Large intestine (tissue), 3 donors: ENCODE measurements at regions not wholly inside any gene's neighbourhood (a gene's known extent, or its start where the extent isn't known, plus 50 kb on each side); places are given as distances from the start of the nearest gene placed in this dataset.
"Not testable (repeated sequence)": the region's sequence is repeated elsewhere in the genome, so short reads cannot be mapped to it uniquely, and the experiment has no call there.

Experiments
- DNase-seq, 2 donors: peaks; one replicate each; pipeline versions ENCODE4 v3.0.0 to v3.0.0-alpha.2; 2013
- H3K27ac ChIP-seq: one replicate; pipeline ENCODE4 v1.5.1; 2013; ENCODE audit warnings: low read length
- H3K27me3 ChIP-seq: 2 replicates; pipeline ENCODE4 v1.6.1; 2013; ENCODE audit warnings: low read length; ENCODE audit not compliant: control insufficient read depth, insufficient read depth
- H3K36me3 ChIP-seq: 2 replicates; pipeline ENCODE4 v1.6.1; 2013; ENCODE audit warnings: low read length; ENCODE audit not compliant: control insufficient read depth, insufficient read depth
- H3K4me1 ChIP-seq: one replicate; pipeline ENCODE4 v1.6.1; 2013; ENCODE audit warnings: low read length; ENCODE audit not compliant: control insufficient read depth, insufficient read depth
- H3K4me3 ChIP-seq: one replicate; pipeline ENCODE4 v1.5.1; 2013; ENCODE audit warnings: low read length
- H3K9me3 ChIP-seq: one replicate; pipeline ENCODE4 v1.6.1; 2013; ENCODE audit warnings: mild to moderate bottlenecking, low read depth, low read length, moderate library complexity; ENCODE audit not compliant: control insufficient read depth
- WGBS: methylation state at CpG from one replicate; pipeline ENCODE4 v1.1.5; 2013; ENCODE audit warnings: low lambda C conversion rate; ENCODE audit not compliant: insufficient coverage; 5-methylcytosine and 5-hydroxymethylcytosine counted together

DNA sequence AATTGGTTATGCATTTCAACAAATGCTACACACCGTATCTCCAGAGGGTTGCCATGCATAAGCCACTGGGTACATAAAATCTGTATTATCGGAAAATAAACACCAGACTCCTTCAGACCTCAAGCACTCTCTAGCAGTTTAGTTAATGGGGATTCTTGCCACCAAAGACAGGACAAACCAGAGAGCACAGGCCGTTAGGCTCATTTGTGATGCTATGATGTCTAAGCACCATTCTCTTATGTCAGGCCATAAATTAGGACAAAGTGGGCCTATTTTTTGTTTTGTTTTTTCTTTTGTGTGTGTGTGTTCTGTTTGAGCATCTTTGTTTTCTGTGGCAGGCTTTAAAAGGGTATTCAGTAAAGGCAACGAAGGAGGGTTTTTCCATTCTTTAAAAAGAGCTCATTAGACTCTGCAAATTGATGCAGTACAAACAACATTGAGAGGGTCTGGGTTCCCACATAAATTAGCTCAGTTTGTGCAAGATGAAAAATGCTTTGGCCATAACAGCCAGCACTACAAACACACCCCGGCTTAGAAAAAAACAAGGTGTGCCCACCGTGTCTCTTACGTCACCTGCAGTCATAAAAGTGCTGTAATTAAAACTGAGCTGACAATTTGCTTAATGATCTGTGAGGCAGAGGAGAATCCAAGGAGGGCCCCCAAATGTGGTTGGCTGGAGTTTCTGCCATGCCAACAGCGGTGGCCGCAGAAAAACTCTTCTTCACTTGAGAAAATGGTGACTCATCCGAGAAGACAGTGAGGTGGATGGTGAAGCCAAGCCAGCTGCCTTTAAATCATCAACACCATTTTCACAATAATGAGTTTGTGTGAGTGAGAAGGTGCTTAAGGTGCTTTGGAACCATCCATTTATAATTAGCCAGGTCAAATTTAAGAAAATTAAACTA, 297.9 kb downstream of the GATA3 start:
- no peak overlapping the region for H3K27ac ChIP-seq
- H3K27me3 ChIP-seq, result no peaks in the 10 kb centered on the region
- DNase-seq, result no peak
- H3K9me3 ChIP-seq, result no peaks in the 10 kb centered on the region
- H3K4me1 ChIP-seq, result no peaks in the 10 kb centered on the region
- no peaks in the 10 kb centered on the region for H3K36me3 ChIP-seq
- no peak overlapping the region for H3K4me3 ChIP-seq
- WGBS, result 70% methylated on average over 4 of the region's 10 CpGs

DNA sequence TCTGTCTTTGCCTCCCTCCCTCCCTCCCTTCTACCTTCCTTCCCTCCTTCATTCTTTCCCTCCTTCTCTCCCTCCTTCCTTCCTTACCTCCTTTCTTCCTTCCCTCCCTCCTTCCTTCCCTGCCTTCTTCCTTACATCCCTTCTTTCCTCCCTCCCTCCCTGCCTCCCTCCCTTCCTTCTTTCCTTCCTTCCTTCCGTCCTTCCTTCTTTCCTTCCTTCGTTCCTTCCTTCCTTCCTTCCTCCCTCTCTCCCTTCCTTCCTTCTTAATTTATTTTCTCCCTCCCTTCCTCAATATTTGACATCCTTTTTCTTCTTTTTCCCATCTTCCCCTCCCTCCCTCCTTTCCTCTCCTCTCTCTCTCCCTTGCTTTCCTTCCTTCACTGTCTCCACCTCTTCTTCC, 301.8 kb downstream of the GATA3 start:
- no peaks in the 10 kb centered on the region for H3K27me3 ChIP-seq
- 93% methylated on average over 2 of the region's 2 CpGs for WGBS

GRCh38 chr10:8359467-8359866, 305.0 kb downstream of the GATA3 start:
- H3K27me3 ChIP-seq, result no peaks in the 10 kb centered on the region
- WGBS, result 100% methylated on average over 1 of the region's 5 CpGs
- H3K4me3 ChIP-seq, result no peak overlapping the region
- no peaks in the 10 kb centered on the region for H3K9me3 ChIP-seq
- no peak for DNase-seq
- H3K36me3 ChIP-seq, result no peaks in the 10 kb centered on the region
- H3K4me1 ChIP-seq, result no peaks in the 10 kb centered on the region
- no peak overlapping the region for H3K27ac ChIP-seq

More for the DNA sequence above, 301.8 kb downstream of the GATA3 start:
- no peak overlapping the region for H3K27ac ChIP-seq
- no peaks in the 10 kb centered on the region for H3K9me3 ChIP-seq
- H3K4me1 ChIP-seq, result no peaks in the 10 kb centered on the region
- H3K36me3 ChIP-seq, result no peaks in the 10 kb centered on the region
- no peak for DNase-seq
- H3K4me3 ChIP-seq, result no peak overlapping the region

DNA sequence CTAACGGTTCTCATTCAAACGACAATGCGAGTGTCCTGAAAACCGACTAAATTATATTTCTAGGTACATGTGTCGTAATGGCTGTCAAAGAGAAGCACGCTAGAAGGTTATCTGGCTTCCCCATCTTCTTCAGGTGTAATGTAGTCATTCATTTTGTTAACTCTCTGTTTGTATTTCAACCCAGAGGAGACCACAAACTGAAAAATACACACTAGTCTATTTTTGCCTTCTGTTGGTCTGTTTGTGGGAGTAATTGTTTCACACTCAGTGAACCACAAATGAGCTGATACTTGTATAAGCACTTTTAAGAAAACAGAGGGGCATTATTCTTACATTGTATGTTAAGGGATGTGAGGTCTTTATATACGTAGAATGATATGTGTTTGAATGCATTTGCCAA, 305.9 kb downstream of the GATA3 start:
- Histone ChIP-seq H3K4me1 (no peaks in the 10 kb centered on the region), H3K4me3 (no peak overlapping the region), H3K27me3 (no peaks in the 10 kb centered on the region), H3K36me3 (no peaks in the 10 kb centered on the region), H3K9me3 (no peaks in the 10 kb centered on the region), H3K27ac (no peak overlapping the region)
- DNase-seq, result no peak
- WGBS, result 73% methylated on average over 2 of the region's 7 CpGs

DNA sequence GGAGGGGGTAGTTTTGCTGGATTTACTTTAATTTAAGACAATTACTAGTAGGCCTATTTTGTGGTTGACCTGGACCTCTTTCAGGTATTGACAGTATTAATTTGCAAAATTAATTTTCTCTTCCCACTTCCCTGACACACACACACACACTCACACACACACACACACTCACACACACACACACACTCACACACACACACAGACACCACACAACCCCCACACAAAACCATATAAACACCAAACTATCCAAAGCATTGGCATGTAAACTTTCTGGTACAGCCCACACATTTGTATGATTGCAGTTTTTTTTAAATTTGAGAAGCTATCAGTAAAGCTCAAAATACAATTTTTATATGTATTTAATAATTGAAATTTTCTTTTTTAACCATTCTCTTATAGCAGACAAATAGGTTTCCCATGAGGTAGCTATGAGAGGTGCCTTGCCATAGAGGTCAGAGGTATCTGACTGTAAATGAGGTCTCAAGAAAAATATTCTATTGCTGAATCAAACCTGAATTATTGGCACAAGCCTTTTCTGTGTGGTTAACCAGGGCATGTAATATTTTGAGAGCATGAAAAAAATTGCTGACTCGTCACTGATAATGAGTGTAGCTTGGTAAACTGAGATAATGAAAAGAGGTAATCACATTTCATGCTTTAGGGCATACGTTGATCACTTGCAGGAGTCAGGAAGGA, 306.5 kb downstream of the GATA3 start:
- Histone ChIP-seq H3K4me1 (no peaks in the 10 kb centered on the region), H3K9me3 (no peaks in the 10 kb centered on the region), H3K27me3 (no peaks in the 10 kb centered on the region), H3K27ac (no peak overlapping the region), H3K4me3 (no peak overlapping the region), H3K36me3 (no peaks in the 10 kb centered on the region)
- no peak for DNase-seq
- no CpG with 5 or more reads among the region's 2 CpGs for WGBS

DNA sequence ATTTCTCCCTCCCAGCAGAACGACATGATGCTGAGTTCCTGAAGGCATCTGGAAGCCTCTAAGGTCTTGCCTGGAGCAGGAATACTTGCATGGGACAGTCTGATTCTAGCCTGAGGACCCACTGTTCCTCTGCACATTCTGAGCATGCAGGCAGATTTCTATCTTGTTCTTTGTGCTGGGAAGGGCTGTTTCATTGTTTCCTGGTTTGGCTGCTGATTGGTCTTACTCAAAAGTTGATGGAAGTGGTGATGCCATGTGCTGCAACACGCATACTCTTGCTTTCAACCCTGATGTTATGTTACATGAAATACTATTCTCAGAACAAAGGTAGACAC, 307.0 kb downstream of the GATA3 start:
- no CpG with 5 or more reads among the region's 2 CpGs for WGBS

GRCh38 chr10:8365935-8366911, 311.7 kb downstream of the GATA3 start:
- Histone ChIP-seq H3K4me1 (no peaks in the 10 kb centered on the region), H3K4me3 (no peak overlapping the region), H3K9me3 (no peaks in the 10 kb centered on the region), H3K27me3 (no peaks in the 10 kb centered on the region), H3K27ac (no peak overlapping the region), H3K36me3 (no peaks in the 10 kb centered on the region)
- WGBS, result 66% methylated on average over 6 of the region's 19 CpGs
- DNase-seq, result no peak

More for the DNA sequence above, 307.0 kb downstream of the GATA3 start:
- H3K4me3 ChIP-seq, result no peak overlapping the region
- H3K4me1 ChIP-seq, result no peaks in the 10 kb centered on the region
- no peak for DNase-seq
- no peaks in the 10 kb centered on the region for H3K36me3 ChIP-seq
- no peaks in the 10 kb centered on the region for H3K9me3 ChIP-seq
- no peak overlapping the region for H3K27ac ChIP-seq
- H3K27me3 ChIP-seq, result no peaks in the 10 kb centered on the region

DNA sequence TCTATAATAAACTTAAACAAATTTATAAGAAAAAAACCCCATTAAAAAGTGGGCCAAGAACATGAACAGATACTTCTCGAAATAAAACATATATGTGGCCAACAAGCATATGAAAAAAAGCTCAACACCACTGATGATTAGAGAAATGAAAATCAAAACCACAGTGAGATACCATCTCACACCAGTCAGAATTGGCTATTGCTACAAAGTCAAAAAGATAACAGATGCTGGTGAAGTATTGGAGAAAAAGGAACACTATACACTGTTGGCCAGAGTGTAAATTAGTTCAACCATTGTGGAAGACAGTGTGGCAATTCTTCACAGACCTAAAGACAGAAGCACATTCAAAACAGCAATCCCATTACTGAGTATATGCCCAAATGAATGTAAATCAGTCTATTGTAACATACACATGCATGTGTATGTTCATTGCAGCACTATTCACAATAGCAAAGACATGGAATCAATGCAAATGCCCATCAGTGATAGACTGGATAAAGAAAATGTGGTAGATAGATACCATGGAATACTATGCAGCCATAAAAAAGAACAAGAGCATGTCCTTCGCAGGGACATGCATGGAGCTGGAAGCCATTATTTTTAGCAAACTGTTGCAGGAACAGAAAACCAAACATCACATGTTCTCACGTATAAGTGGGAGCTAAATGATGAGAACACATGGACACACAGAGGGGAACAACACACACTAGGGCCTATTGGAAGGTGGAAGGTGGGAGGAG, 313.4 kb downstream of the GATA3 start:
- H3K4me1 ChIP-seq, H3K27ac ChIP-seq, H3K4me3 ChIP-seq, H3K27me3 ChIP-seq, H3K36me3 ChIP-seq, DNase-seq, H3K9me3 ChIP-seq: not testable (repeated sequence)
- no CpG with 5 or more reads among the region's 3 CpGs for WGBS

DNA sequence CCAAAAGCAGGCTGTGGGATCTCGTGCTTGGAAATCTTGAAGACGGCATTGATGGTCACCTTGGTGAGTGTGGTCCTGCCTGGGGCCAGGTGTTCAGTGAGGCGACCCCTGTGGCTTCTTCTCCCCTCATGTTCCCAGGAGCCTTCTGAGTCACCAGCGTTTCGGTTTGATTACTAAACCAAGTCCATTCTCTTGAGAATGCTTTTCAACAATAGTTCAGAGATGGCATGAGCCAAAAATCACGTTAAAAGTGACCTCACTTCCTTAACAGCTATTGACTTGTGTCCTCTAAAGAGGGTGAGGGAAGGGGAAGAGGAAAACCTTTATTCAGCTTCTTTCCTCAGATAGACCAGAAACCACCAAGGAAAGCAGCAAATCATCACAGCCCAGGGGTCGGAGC, 315.2 kb downstream of the GATA3 start:
- Histone ChIP-seq H3K27me3 (no peaks in the 10 kb centered on the region), H3K4me1 (no peaks in the 10 kb centered on the region), H3K36me3 (no peaks in the 10 kb centered on the region), H3K27ac (no peak overlapping the region), H3K9me3 (no peaks in the 10 kb centered on the region), H3K4me3 (no peak overlapping the region)
- DNase-seq, result no peak
- WGBS, result no CpG with 5 or more reads among the region's 7 CpGs
